H1 (cell line): ENCODE measurements at regions not wholly inside any gene's neighbourhood (a gene's known extent, or its start where the extent isn't known, plus 50 kb on each side); places are given as distances from the start of the nearest gene placed in this dataset.
A peak's percentile ranks its signal among the peaks of the same experiment; 100 is the strongest.

Experiments used
- CTCF ChIA-PET: fragments of 300-600 bp; sonication (Branson Sonifier 250); formaldehyde crosslinking; loops from one replicate; lab custom pipeline; 2021; ENCODE audit not compliant: partially characterized antibody; lab: Charles Lee
- POLR2A ChIA-PET: fragments of 300-600 bp; sonication (Branson Sonifier 250); formaldehyde crosslinking; loops from one replicate; lab custom pipeline; 2021; ENCODE audit warnings: inconsistent platforms; ENCODE audit not compliant: partially characterized antibody; lab: Charles Lee
- DNase-seq, 2 experiments: peaks; one replicate each; pipeline versions ENCODE4 v3.0.0 to v3.0.0-alpha.2; 2010 to 2022; ENCODE audit warnings: low spot score in 2 of 2, low read depth in 1 of 2, mixed read lengths in 1 of 2
- FAIRE-seq: peaks from 2 replicates; lab custom pipeline; 2011; peaks lifted over from hg19 to GRCh38; lab: Jason Lieb, UNC
- H2AFZ ChIP-seq: 2 replicates; pipeline ENCODE4 v1.8.1; 2012; ENCODE audit warnings: low read length, inconsistent platforms
- H2AK5ac ChIP-seq: 2 replicates; pipeline ENCODE4 v1.6.1; 2013; ENCODE audit warnings: low read depth, low read length
- H2BK120ac ChIP-seq: replicated peaks from 2 replicates; pipeline ENCODE3; 2013; ENCODE audit warnings: low read depth, low read length, inconsistent platforms
- H2BK12ac ChIP-seq: 2 replicates; pipeline ENCODE4 v1.6.1; 2013; ENCODE audit warnings: low read depth, low read length
- H2BK15ac ChIP-seq: 2 replicates; pipeline ENCODE4 v1.6.1; 2013; ENCODE audit warnings: low read length
- H2BK20ac ChIP-seq: 2 replicates; pipeline ENCODE4 v1.6.1; 2013; ENCODE audit warnings: low read length
- H2BK5ac ChIP-seq: 2 replicates; pipeline ENCODE4 v1.6.1; 2013; ENCODE audit warnings: low read depth, low read length
- H3K14ac ChIP-seq: 2 replicates; pipeline ENCODE4 v1.6.1; 2013; ENCODE audit warnings: inconsistent platforms; ENCODE audit not compliant: insufficient read length
- H3K18ac ChIP-seq: 2 replicates; pipeline ENCODE4 v1.6.1; 2013; ENCODE audit warnings: low read length; ENCODE audit errors: extremely low read depth
- H3K23ac ChIP-seq: 2 replicates; pipeline ENCODE4 v1.6.1; 2013; ENCODE audit warnings: inconsistent platforms; ENCODE audit not compliant: insufficient read length
- H3K23me2 ChIP-seq: 2 replicates; pipeline ENCODE4 v1.6.1; 2013; ENCODE audit warnings: low read depth, low read length
- H3K27ac ChIP-seq: 2 replicates; pipeline ENCODE4 v1.6.1; 2011; ENCODE audit warnings: low read depth, low read length, inconsistent platforms
- H3K27me3 ChIP-seq, 4 experiments: replicated peaks in 1 of 4; 1 replicate in 1 of 4; 2 replicates in 3 of 4; pipeline versions ENCODE4 v1.6.1 to v1.8.1; 2011 to 2013; ENCODE audit warnings: low read length in 3 of 4, mild to moderate bottlenecking in 3 of 4, inconsistent platforms in 2 of 4, mixed read lengths in 2 of 4, moderate library complexity in 1 of 4; ENCODE audit not compliant: control insufficient read depth in 3 of 4, insufficient read depth in 3 of 4; ENCODE audit errors: extremely low read depth in 1 of 4
- H3K36me3 ChIP-seq, 4 experiments: 2 replicates each; pipeline versions ENCODE4 v1.6.1 to v1.8.1; 2011 to 2013; ENCODE audit warnings: mild to moderate bottlenecking in 4 of 4, low read length in 3 of 4, moderate library complexity in 2 of 4, control low read depth in 1 of 4, inconsistent platforms in 1 of 4; ENCODE audit not compliant: insufficient read depth in 4 of 4, control insufficient read depth in 2 of 4
- H3K4ac ChIP-seq: replicated peaks from 2 replicates; pipeline ENCODE3; 2013; ENCODE audit warnings: low read length, low read depth, mixed read lengths, inconsistent platforms; ENCODE audit not compliant: insufficient read length
- H3K4me1 ChIP-seq, 4 experiments: replicated peaks in 1 of 4; 1 replicate in 1 of 4; 2 replicates in 3 of 4; pipeline versions ENCODE4 v1.6.1 to v1.8.1; 2011 to 2013; ENCODE audit warnings: low read length in 3 of 4, inconsistent platforms in 2 of 4, mixed read lengths in 1 of 4; ENCODE audit not compliant: insufficient read depth in 4 of 4, control insufficient read depth in 3 of 4
- H3K4me2 ChIP-seq, 2 experiments: 2 replicates each; pipeline versions ENCODE4 v1.6.1 to v1.8.1; 2011 to 2013; ENCODE audit warnings: low read depth in 2 of 2, low read length in 2 of 2, control low read depth in 1 of 2, inconsistent platforms in 1 of 2, mild to moderate bottlenecking in 1 of 2; ENCODE audit not compliant: insufficient read depth in 1 of 2
- H3K4me3 ChIP-seq, 4 experiments: fragments of 200-600, 300-600 bp in 1 of 4; sonication (generic), shearing (Covaris generic), sonication (Bioruptor Twin) in 1 of 4; 2 replicates each; pipeline versions ENCODE4 v1.5.1 to v1.8.1; 2011 to 2016; ENCODE audit warnings: low read length in 4 of 4, low read depth in 3 of 4, control low read depth in 2 of 4, inconsistent platforms in 2 of 4, mild to moderate bottlenecking in 2 of 4, mixed read lengths in 1 of 4, moderate library complexity in 1 of 4; ENCODE audit not compliant: insufficient read depth in 2 of 4; ENCODE audit errors: extremely low read depth in 1 of 4
- H3K56ac ChIP-seq: replicated peaks from 2 replicates; pipeline ENCODE3; 2013; ENCODE audit warnings: low read depth, mild to moderate bottlenecking, mixed read lengths, low read length, inconsistent platforms; ENCODE audit not compliant: insufficient read length
- H3K79me1 ChIP-seq: 2 replicates; pipeline ENCODE4 v1.6.1; 2013; ENCODE audit warnings: low read depth, low read length, control low read depth
- H3K79me2 ChIP-seq, 2 experiments: 2 replicates each; pipeline versions ENCODE4 v1.6.1 to v1.8.1; 2012 to 2013; ENCODE audit warnings: low read length in 2 of 2, mild to moderate bottlenecking in 2 of 2, inconsistent platforms in 1 of 2; ENCODE audit not compliant: insufficient read depth in 2 of 2, control insufficient read depth in 1 of 2
- H3K9ac ChIP-seq, 4 experiments: replicated peaks in 1 of 4; 1 replicate in 1 of 4; 2 replicates in 3 of 4; pipeline versions ENCODE4 v1.6.1 to v1.8.1; 2011 to 2013; ENCODE audit warnings: low read depth in 3 of 4, low read length in 3 of 4, control low read depth in 2 of 4, mild to moderate bottlenecking in 2 of 4, moderate library complexity in 2 of 4, inconsistent platforms in 1 of 4; ENCODE audit errors: extremely low read depth in 1 of 4
- H3K9me3 ChIP-seq, 2 experiments: 2 replicates each; pipeline versions ENCODE4 v1.6.1 to v1.8.1; 2012 to 2013; ENCODE audit warnings: mild to moderate bottlenecking in 2 of 2, moderate library complexity in 2 of 2, control low read depth in 1 of 2, inconsistent platforms in 1 of 2, low read depth in 1 of 2, low read length in 1 of 2, mixed read lengths in 1 of 2; ENCODE audit not compliant: insufficient read depth in 2 of 2
- H4K20me1 ChIP-seq, 2 experiments: replicated peaks in 1 of 2; 2 replicates each; pipeline versions ENCODE3 to v1.8.1; 2011 to 2013; ENCODE audit warnings: inconsistent platforms in 2 of 2, low read length in 2 of 2, mild to moderate bottlenecking in 1 of 2; ENCODE audit not compliant: insufficient read depth in 2 of 2, control insufficient read depth in 1 of 2
- H4K5ac ChIP-seq: 2 replicates; pipeline ENCODE4 v1.6.1; 2013; ENCODE audit warnings: low read length, low read depth, mixed read lengths, inconsistent platforms; ENCODE audit not compliant: insufficient read length
- H4K8ac ChIP-seq: 2 replicates; pipeline ENCODE4 v1.8.0; 2013; ENCODE audit warnings: mild to moderate bottlenecking, moderate library complexity, low read length, inconsistent platforms; ENCODE audit not compliant: insufficient read depth; ENCODE audit errors: extremely low read depth
- H4K91ac ChIP-seq: replicated peaks from 2 replicates; pipeline ENCODE3; 2013; ENCODE audit warnings: low read length, mixed read lengths, inconsistent platforms; ENCODE audit not compliant: insufficient read length
- FOSL1 ChIP-seq: IDR thresholded peaks from 2 replicates; pipeline ENCODE4 v1.6.1; 2011; ENCODE audit warnings: mild to moderate bottlenecking, low read depth, low read length, moderate library complexity; ENCODE audit not compliant: insufficient read depth
- KDM4A ChIP-seq: IDR thresholded peaks from one replicate; pipeline ENCODE4 v1.7.1; 2012; ENCODE audit warnings: low read depth, mild to moderate bottlenecking, moderate library complexity, low read length, inconsistent platforms; ENCODE audit not compliant: severe bottlenecking
- NRF1 ChIP-seq: IDR thresholded peaks from 2 replicates; pipeline ENCODE4 v1.6.1; 2011; ENCODE audit warnings: mild to moderate bottlenecking, low read depth, low read length, improper control_type of control experiment
- SP2 ChIP-seq: IDR thresholded peaks from 2 replicates; pipeline ENCODE4 v1.6.1; 2012; ENCODE audit warnings: mild to moderate bottlenecking, low read length, inconsistent platforms
- SRF ChIP-seq: IDR thresholded peaks from 2 replicates; pipeline ENCODE4 v1.6.1; 2011; ENCODE audit warnings: mild to moderate bottlenecking, low read depth, low read length, moderate library complexity
- YY1 ChIP-seq: IDR thresholded peaks from 2 replicates; pipeline ENCODE4 v1.6.1; 2011; ENCODE audit warnings: low read depth, mild to moderate bottlenecking, low read length
- WGBS, 2 experiments: shearing (Covaris generic) in 1 of 2; methylation state at CpG; one replicate each; pipeline versions ENCODE4 v1.1.6 to v1.1.7; 2013 to 2015; ENCODE audit warnings: low lambda C conversion rate in 2 of 2, mixed read lengths in 2 of 2, inconsistent platforms in 1 of 2, low coverage in 1 of 2, missing lambda C conversion rate in 1 of 2; ENCODE audit not compliant: insufficient replicate concordance in 2 of 2, insufficient coverage in 1 of 2, insufficient read length in 1 of 2; ENCODE audit errors: extremely low coverage in 1 of 2, missing lambda C conversion rate in 1 of 2; 5-methylcytosine and 5-hydroxymethylcytosine counted together
- TF ChIP-seq, protein P1 (sequence below): IDR thresholded peaks from 2 replicates; pipeline ENCODE4 v1.6.1; 2012; ENCODE audit warnings: inconsistent platforms

DNA sequence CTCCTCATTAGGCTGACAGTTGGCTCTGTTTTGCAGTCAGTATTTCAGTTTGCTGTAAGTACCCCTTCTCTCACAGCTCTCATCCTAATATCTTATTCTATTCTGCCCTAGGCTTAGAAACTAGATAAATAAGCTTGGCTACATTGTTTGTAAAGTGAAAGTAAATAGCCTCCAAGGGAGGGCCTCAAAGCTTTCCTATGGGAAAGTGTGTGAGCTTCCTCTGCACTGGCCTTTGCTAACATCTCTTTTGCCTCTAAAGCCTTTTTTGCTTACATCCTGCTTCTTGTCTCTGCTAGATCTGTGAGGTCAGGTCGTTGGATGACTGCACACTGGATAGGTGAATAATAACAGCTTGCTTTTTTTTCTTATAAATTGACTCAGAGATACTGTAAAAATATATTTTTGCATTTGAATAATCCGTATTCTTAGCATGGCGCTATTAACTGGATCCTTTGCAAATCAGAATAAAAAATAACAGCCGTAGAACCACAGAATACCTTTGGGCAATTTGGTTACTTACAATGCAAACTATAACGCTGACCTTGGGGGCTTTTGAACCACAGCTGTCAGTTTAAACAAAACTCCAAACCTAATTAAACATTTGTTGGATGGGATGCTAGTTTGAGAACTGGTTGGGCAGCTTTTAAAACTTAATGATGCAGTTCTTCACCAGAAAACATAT is 55.1 kb downstream of the TTC6 start:
- Histone ChIP-seq H4K5ac (no peak overlapping the region), H3K27ac (no peak overlapping the region), H3K14ac (no peak overlapping the region), H3K23ac (no peak overlapping the region), H4K8ac (no peak overlapping the region), H2AK5ac (no peak overlapping the region), H2BK20ac (no peak overlapping the region), H3K4ac (no peak overlapping the region), H3K79me1 (no peaks in the 10 kb centered on the region), H2BK120ac (no peak overlapping the region), H3K4me1 (peaks cover 2 to 9% (median 2%) of the 10 kb centered on the region in 4 experiments; a peak in 5 of 7 replicates), H3K18ac (no peak overlapping the region), H2BK5ac (no peak overlapping the region), H3K23me2 (no peaks in the 10 kb centered on the region), H2AFZ (no peak overlapping the region), H4K91ac (no peak overlapping the region), H2BK15ac (no peak overlapping the region), H3K36me3 (no peaks in the 10 kb centered on the region), H3K9ac (no peak overlapping the region), H3K79me2 (no peaks in the 10 kb centered on the region), H3K27me3 (no peaks in the 10 kb centered on the region), H3K56ac (no peak overlapping the region), H3K4me3 (no peak overlapping the region), H3K9me3 (no peaks in the 10 kb centered on the region), H3K4me2 (no peak overlapping the region), H4K20me1 (no peaks in the 10 kb centered on the region), H2BK12ac (no peak overlapping the region)
- no peak for TF ChIP-seq NRF1
- TF ChIP-seq, protein P1, sequence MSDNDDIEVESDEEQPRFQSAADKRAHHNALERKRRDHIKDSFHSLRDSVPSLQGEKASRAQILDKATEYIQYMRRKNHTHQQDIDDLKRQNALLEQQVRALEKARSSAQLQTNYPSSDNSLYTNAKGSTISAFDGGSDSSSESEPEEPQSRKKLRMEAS, result no peak
- TF ChIP-seq KDM4A, result no peak
- TF ChIP-seq SRF, result no peak
- TF ChIP-seq YY1, result no peak
- TF ChIP-seq FOSL1, result no peak
- no peak for TF ChIP-seq SP2
- 64% methylated on average over 5 of the region's 5 CpGs; no CpG with 5 or more reads in 1 of the 2 experiments for WGBS, 2 experiments
- ChIA-PET CTCF (interaction anchor here (0.7 to 1.6 kb wide), 4 partner anchors 9 to 53 kb away, joined by 3 to 4 read pairs (median 3); no protein-coding TSS in a partner anchor), POLR2A (no interaction called here)
- DNase-seq (no peak), FAIRE-seq (peak; percentile 55)
